ENCODE measurements at regions not wholly inside any gene's neighbourhood (a gene's known extent, or its start where the extent isn't known, plus 50 kb on each side); places are given as distances from the start of the nearest gene placed in this dataset.

- TF ChIP-seq, protein P1, sequence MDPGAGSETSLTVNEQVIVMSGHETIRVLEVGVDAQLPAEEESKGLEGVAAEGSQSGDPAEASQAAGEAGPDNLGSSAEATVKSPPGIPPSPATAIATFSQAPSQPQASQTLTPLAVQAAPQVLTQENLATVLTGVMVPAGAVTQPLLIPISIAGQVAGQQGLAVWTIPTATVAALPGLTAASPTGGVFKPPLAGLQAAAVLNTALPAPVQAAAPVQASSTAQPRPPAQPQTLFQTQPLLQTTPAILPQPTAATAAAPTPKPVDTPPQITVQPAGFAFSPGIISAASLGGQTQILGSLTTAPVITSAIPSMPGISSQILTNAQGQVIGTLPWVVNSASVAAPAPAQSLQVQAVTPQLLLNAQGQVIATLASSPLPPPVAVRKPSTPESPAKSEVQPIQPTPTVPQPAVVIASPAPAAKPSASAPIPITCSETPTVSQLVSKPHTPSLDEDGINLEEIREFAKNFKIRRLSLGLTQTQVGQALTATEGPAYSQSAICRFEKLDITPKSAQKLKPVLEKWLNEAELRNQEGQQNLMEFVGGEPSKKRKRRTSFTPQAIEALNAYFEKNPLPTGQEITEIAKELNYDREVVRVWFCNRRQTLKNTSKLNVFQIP (CRISPR knock-in tag; IDR thresholded peaks at IDR 0.05; ENCODE audit: borderline replicate concordance, low read depth): no peak
- TF ChIP-seq, protein P2, sequence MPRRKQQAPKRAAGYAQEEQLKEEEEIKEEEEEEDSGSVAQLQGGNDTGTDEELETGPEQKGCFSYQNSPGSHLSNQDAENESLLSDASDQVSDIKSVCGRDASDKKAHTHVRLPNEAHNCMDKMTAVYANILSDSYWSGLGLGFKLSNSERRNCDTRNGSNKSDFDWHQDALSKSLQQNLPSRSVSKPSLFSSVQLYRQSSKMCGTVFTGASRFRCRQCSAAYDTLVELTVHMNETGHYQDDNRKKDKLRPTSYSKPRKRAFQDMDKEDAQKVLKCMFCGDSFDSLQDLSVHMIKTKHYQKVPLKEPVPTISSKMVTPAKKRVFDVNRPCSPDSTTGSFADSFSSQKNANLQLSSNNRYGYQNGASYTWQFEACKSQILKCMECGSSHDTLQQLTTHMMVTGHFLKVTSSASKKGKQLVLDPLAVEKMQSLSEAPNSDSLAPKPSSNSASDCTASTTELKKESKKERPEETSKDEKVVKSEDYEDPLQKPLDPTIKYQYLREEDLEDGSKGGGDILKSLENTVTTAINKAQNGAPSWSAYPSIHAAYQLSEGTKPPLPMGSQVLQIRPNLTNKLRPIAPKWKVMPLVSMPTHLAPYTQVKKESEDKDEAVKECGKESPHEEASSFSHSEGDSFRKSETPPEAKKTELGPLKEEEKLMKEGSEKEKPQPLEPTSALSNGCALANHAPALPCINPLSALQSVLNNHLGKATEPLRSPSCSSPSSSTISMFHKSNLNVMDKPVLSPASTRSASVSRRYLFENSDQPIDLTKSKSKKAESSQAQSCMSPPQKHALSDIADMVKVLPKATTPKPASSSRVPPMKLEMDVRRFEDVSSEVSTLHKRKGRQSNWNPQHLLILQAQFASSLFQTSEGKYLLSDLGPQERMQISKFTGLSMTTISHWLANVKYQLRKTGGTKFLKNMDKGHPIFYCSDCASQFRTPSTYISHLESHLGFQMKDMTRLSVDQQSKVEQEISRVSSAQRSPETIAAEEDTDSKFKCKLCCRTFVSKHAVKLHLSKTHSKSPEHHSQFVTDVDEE (CRISPR knock-in tag; IDR thresholded peaks at IDR 0.05): no peak
Observed at GRCh38 chr5:100270023-100270771, 265.0 kb upstream of the FAM174A start (continued).

- no peak for ATAC-seq
- TF ChIP-seq, protein P3, sequence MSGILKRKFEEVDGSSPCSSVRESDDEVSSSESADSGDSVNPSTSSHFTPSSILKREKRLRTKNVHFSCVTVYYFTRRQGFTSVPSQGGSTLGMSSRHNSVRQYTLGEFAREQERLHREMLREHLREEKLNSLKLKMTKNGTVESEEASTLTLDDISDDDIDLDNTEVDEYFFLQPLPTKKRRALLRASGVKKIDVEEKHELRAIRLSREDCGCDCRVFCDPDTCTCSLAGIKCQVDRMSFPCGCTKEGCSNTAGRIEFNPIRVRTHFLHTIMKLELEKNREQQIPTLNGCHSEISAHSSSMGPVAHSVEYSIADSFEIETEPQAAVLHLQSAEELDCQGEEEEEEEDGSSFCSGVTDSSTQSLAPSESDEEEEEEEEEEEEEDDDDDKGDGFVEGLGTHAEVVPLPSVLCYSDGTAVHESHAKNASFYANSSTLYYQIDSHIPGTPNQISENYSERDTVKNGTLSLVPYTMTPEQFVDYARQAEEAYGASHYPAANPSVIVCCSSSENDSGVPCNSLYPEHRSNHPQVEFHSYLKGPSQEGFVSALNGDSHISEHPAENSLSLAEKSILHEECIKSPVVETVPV (CRISPR knock-in tag; IDR thresholded peaks at IDR 0.05): no peak
- TF ChIP-seq ZNF565 (CRISPR knock-in tag; conservative IDR thresholded peaks at IDR 0.05; ENCODE audit: low read depth) (no peak), ZC3H10 (CRISPR knock-in tag; IDR thresholded peaks at IDR 0.05) (no peak), GLIS3 (CRISPR knock-in tag; IDR thresholded peaks at IDR 0.05) (no peak), OSR1 (CRISPR knock-in tag; IDR thresholded peaks at IDR 0.05) (no peak), TOX (CRISPR knock-in tag; IDR thresholded peaks at IDR 0.05; ENCODE audit: borderline replicate concordance) (no peak), ZNF8 (CRISPR knock-in tag; IDR thresholded peaks at IDR 0.05) (no peak), CSDC2 (CRISPR knock-in tag; IDR thresholded peaks at IDR 0.05) (no peak)
- TF ChIP-seq, protein P1 (CRISPR knock-in tag; IDR thresholded peaks at IDR 0.05; ENCODE audit: borderline replicate concordance, low read depth): no peak
Observed at GRCh38 chr5:100260968-100261367, 274.2 kb upstream of the FAM174A start.

- TF ChIP-seq ZNF565 (CRISPR knock-in tag; conservative IDR thresholded peaks at IDR 0.05; ENCODE audit: low read depth): no peak
- TF ChIP-seq BACH2 (CRISPR knock-in tag; IDR thresholded peaks at IDR 0.05; ENCODE audit: borderline replicate concordance): no peak
- no peak for TF ChIP-seq ISL1 (CRISPR knock-in tag; IDR thresholded peaks at IDR 0.05)
- TF ChIP-seq OSR1 (CRISPR knock-in tag; IDR thresholded peaks at IDR 0.05): no peak
- no peak for TF ChIP-seq ZC3H10 (CRISPR knock-in tag; IDR thresholded peaks at IDR 0.05)
- TF ChIP-seq, protein P3 (CRISPR knock-in tag; IDR thresholded peaks at IDR 0.05): no peak
- TF ChIP-seq RARB (CRISPR knock-in tag; IDR thresholded peaks at IDR 0.05): no peak
- no peak for TF ChIP-seq GLIS3 (CRISPR knock-in tag; IDR thresholded peaks at IDR 0.05)
- no peak for ATAC-seq
Observed at GRCh38 chr5:100252944-100253343, 282.2 kb upstream of the FAM174A start.

GRCh38 chr5:100252037-100252436 lies 283.1 kb upstream of the FAM174A start:
- TF ChIP-seq CREB5 (CRISPR knock-in tag; IDR thresholded peaks at IDR 0.05; ENCODE audit: low read depth) (no peak), BACH2 (CRISPR knock-in tag; IDR thresholded peaks at IDR 0.05; ENCODE audit: borderline replicate concordance) (no peak), PPARA (CRISPR knock-in tag; IDR thresholded peaks at IDR 0.05; ENCODE audit: borderline replicate concordance) (no peak), OSR1 (CRISPR knock-in tag; IDR thresholded peaks at IDR 0.05) (no peak), ESRRG (CRISPR knock-in tag; IDR thresholded peaks at IDR 0.05) (no peak), ISL1 (CRISPR knock-in tag; IDR thresholded peaks at IDR 0.05) (no peak), SNAI2 (CRISPR knock-in tag; IDR thresholded peaks at IDR 0.05) (no peak), ZC3H10 (CRISPR knock-in tag; IDR thresholded peaks at IDR 0.05) (no peak), RARB (CRISPR knock-in tag; IDR thresholded peaks at IDR 0.05) (no peak), ZNF8 (CRISPR knock-in tag; IDR thresholded peaks at IDR 0.05) (no peak), ZNF565 (CRISPR knock-in tag; conservative IDR thresholded peaks at IDR 0.05; ENCODE audit: low read depth) (no peak), GLIS3 (CRISPR knock-in tag; IDR thresholded peaks at IDR 0.05) (no peak), ZFP30 (CRISPR knock-in tag; IDR thresholded peaks at IDR 0.05) (no peak), TOX (CRISPR knock-in tag; IDR thresholded peaks at IDR 0.05; ENCODE audit: borderline replicate concordance) (no peak)
- TF ChIP-seq, protein P3 (CRISPR knock-in tag; IDR thresholded peaks at IDR 0.05): no peak
- TF ChIP-seq, protein P4, sequence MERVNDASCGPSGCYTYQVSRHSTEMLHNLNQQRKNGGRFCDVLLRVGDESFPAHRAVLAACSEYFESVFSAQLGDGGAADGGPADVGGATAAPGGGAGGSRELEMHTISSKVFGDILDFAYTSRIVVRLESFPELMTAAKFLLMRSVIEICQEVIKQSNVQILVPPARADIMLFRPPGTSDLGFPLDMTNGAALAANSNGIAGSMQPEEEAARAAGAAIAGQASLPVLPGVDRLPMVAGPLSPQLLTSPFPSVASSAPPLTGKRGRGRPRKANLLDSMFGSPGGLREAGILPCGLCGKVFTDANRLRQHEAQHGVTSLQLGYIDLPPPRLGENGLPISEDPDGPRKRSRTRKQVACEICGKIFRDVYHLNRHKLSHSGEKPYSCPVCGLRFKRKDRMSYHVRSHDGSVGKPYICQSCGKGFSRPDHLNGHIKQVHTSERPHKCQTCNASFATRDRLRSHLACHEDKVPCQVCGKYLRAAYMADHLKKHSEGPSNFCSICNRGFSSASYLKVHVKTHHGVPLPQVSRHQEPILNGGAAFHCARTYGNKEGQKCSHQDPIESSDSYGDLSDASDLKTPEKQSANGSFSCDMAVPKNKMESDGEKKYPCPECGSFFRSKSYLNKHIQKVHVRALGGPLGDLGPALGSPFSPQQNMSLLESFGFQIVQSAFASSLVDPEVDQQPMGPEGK (CRISPR knock-in tag; IDR thresholded peaks at IDR 0.05; ENCODE audit: borderline replicate concordance): no peak
- ATAC-seq: no peak

Measured in SK-N-SH treated with all-trans-retinoic acid at 6 μM for 48 hours (cell line).